GM20431 (cell line): ENCODE measurements at regions not wholly inside any gene's neighbourhood (a gene's known extent, or its start where the extent isn't known, plus 50 kb on each side); places are given as distances from the start of the nearest gene placed in this dataset.

Source experiments
- in situ Hi-C: fragments of 300-500 bp; cut with MseI, MboI; formaldehyde crosslinking; loops from one replicate; pipeline ENCODE4 v1.15.0; 2020; ENCODE audit warnings: low sequenced_read_pairs; ENCODE audit not compliant: unreplicated experiment

DNA sequence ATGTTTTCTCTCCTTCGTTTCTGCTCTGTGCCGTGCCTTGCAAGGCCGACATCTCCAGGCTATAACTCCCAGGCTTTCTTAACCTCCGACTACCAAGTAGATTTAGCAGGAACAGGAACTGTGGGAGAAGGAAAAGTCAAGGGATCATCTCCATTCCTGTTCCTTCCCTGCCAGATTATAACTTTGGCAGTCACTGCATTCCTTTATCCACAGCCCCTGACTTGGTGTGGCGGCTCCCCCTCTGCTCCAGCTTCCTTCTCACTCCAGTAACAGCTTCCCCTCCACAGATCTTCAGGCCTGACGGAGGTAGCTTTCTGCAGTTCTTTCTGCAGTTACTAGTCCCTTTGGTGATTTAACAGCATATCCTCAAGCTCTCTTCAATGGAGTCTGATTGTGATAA, 234.6 kb upstream of the MON1B start:
- in situ Hi-C loops: no loop called here

DNA sequence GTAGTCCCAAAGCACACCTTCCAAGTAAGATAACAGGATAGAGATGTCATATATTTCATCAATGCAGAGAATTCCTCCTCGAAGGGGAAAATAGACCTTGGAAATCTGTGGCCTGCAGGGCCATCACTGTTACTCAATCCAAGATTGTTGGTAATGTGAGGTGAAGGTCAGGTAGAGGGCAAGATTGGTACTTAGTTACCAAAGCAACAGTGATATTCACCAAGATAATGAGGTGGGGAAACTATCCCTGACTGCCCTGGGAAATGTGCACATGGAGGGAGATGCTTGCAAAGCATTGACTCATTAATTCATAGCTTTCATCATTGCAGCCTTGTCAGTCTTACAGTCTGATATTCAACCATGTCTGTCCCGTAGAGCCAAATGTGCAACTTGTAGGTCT, 234.1 kb upstream of the MON1B start:
- in situ Hi-C loops: no loop called here

DNA sequence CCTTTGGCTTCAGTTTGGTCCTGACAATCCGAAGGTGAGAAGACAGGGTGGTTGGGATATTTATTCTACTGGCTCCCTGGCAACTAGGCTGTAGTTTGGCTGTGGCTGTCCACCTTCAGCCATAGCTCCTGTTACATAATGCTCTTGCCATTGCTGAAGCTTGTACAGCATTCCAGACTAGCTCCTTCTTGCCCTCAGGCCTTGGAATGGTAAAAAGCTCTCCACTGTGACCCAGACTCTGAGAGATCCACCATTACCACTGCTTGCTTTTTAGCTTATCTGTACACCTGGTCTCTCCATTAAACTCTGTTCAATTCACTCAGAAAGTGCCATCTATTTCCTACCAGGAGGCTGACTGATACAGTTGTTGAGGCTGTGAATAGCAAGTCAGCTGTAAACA, 231.8 kb upstream of the MON1B start:
- in situ Hi-C loops: no loop called here

DNA sequence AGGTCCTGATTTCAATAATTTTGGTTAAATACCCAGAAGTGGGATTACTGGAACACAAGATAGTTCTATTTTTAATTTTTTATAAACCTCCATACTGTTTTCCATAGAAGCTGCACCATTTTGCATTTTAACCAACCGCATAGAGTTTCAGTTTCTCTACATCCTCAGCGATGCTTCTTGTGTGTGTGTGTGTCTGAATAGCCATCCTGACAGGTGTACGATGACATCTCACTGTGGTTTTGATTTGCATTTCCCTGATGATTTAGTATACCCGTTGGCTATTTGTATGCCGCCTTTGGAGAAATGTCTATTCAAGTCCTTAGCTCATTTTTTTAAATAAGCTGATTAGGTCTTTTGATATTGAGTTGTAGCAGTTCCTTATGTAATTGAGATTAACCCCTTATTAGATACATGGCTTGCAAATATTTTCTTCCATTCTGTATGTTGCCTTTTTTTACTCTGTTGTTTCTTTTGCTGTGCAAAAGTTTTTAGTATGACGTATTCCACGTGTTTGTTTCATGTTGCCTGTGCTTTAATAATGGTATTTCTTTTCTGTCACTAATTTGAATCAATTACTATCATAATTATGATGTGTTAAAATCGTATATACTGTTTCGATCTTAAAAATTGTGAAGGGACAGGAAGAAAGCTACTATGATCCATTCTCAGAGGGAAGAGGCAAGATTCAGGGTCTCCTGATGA, 227.2 kb upstream of the MON1B start:
- in situ Hi-C loops: no loop called here

DNA sequence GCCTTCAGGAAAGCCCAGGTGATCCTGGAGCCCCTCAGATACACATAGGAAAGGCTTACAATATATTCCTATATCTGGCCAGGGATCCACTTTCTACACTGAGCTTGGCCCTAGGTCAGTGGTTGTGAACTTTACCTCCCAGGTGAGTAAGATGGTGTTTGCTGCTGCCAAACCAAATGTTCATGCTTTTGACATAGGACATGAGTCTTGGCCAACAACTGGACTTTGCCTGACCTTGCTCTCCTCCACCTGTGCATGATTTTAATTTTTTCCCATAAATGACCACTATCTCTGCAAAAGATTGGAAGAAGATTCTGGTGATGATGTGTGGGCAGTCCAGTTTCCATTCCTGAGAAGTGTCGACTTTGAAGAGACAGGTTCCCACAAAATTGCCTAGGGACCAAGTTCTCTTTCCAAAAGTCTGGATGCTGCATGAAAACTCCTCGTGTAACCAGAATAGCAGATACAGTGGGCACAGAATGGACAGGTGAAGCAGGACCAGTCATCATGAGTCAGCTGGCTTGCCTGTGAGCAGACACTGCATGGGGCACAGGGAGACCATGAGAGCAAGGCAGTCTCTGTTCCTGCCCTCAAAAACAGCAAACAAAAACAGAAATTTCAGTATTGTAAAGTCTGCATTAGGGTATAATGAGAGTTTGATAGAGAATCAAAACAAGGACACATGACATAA, 226.4 kb upstream of the MON1B start:
- in situ Hi-C loops: no loop called here

DNA sequence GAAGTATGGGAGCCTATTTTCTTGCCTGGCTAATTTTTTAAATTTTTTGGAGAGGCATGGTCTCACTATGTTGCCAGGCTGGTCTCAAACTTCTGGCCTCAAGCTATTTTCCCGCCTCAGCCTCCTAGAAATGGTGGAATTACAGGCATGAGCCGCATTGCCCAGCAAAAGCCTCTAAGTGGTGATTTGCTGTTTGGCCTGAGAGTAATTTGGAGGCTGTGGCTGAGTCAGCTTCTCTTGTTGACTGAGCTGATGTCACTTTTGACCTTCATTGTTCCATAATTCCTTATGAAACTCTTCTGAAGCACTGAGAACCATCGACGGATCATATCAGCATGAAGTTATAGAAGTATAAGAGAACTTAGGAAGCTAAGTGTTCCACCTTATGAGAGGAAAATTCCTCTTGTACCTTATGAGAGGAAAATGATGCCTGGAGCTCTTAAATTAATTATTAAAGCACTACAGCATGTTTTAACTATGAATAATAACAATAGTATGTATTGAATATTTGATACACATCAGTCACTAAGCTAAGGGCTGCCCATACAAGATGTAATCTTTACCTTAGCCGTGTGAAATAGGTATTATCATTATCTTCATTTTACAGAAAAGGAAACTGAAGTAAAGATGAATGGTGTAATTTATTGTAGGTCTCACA, 220.8 kb upstream of the MON1B start:
- in situ Hi-C loops: no loop called here

DNA sequence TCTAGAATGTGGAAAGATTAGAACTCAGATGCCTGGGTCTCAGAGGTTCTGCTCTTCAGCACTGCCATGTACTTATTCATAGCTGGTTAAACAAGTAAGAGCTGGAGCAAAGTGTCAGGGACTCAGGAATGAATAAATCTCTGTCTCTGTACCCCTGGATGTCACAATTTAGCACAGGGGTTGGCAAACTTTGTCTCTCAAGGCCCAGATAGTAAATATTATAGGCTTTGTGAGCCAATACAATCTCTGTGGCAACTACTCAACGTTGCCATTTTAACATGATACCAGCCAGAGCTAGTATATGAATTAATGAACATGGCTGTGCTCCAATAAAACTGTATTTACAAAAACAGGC, 220.3 kb upstream of the MON1B start:
- in situ Hi-C loops: no loop called here

DNA sequence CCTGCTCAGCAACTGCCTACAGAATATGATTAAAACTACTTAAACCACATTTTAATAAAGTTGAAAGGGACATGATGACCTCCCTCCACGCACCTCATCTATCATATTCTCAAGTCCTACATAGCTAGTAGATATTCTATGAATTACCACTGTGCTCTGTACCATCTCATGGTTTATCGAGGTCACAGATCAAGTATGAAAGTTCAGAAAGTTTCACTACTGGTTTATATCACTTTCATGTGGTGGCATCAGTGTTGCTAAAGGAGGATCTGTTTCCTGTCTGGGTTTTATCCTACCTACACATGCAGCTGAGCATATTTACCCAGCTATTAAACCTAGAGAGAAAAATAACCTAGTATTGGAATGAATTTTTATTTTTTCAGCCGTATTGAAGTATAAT, 214.9 kb upstream of the MON1B start:
- in situ Hi-C loops: no loop called here

DNA sequence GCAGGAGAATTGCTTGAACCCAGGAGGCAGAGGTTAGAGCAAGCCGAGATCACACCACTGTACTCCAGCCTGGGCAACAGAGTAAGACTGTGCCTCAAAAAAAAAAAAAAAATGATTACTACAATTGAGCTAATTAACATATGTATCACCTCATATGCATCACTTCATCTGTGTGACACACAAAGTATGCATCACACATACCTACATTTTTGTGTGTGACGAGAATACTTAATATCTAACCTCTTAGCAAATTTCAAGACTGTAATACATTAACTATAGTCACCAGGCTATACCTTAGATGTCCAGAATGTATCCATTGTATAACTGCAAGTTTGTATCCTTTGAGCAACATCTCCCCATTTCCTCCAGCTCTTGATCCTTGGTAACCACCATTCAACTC, 214.2 kb upstream of the MON1B start:
- in situ Hi-C loops: no loop called here

DNA sequence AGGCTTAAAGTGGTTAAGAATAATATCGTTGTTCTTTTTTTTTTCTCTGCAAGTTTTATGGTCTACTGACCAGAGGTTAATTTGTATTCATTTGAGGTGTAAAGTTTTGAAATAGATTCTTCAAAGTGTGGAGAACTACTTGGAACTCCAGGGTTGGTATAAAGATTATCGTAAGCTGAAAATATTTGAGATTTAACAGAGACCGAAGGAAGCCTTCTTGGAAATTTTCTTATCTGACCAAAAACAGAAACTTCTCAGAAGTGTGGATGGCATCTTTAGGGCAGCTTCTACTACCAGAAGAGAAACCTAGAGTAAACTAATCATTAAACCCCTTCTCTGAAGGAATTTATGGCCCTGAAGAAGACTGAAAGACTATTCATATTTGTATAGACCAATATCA, 206.8 kb upstream of the MON1B start:
- in situ Hi-C loops: no loop called here

DNA sequence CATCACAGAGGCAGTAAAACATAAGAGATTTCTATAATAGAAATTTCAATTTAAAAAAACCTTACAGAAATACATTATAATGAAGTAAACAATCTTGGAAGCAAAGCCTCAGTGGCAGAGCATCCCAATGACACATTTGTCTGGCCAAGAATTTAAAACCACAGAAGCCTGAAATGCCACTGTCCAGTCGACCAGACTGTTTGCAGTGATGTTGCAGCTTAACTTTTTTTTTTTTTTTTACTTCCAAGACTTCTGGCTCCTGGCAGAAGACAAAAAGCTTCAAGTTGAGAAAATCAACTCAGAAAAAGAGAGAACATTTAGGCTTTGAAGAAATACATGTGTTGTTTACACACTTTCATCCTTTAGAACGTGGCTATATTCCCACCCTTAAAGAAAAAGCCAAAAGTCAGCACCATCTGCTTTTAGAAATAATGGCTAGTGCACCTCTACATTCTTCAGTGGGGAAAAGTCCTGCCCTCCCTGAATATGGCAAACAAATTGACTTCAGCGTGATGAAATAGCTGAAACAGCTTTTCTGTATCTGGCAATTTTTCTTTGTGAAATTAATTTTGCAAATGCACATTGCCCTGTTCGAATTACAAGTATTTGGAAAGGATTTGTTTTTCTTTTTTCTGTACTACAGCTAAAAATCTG, 205.5 kb upstream of the MON1B start:
- in situ Hi-C loops: no loop called here

DNA sequence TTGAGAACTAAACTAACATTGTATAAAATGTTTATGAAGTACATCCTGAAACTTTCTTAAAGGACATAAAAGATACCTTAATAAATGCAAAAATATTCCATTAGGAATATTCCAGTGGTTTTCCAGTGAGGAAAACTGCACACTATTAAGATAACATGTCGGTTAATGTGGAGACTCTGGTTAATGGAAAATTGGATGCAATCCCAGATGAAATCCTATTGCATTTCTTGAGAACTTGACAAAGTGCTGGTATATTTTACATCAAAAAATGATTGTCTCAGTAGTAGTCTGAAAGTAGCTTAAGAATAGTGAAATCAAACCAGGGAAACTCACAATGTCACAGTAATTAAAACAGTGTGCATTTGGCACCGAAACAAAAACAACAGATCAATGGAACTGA, 202.5 kb upstream of the MON1B start:
- in situ Hi-C loops: no loop called here

DNA sequence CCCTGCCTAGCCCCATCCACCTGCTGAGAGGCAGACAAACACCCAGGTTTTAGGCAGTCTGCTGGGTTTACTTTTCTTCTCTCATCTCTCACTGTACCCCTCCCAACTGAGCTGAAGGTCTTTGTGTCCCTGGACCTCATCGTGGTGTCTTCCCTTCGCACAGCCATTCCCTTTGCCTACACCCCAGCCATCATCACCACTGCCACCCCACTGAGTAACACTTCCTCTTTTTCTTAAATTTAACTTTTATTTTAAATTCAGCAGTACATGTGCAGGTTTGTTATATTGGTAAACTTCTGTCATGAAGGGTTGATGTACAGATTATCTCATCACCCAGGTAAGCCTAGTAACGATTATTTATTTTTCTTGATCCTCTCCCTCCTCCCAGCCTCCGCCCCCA, 188.3 kb upstream of the MON1B start:
- in situ Hi-C loops: no loop called here

DNA sequence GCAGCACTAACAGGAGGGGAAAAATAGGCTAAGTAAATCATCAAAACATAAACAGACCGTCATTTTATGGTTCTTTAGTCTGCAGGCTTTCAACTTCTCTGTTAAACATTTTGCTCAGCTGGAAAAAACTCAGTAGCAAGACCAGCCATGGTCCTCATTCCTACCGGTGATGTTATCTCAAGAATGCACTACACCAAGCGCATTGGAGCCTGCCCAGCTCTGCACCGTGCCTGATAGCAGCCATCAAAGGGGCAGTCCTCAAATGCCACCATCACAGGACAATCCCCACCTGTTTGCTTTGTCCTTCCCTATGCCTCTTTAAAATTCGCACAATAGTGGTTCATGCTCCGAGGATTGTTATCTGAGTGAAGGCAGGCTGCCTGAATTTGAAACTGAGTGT, 181.5 kb upstream of the MON1B start:
- in situ Hi-C loops: no loop called here

DNA sequence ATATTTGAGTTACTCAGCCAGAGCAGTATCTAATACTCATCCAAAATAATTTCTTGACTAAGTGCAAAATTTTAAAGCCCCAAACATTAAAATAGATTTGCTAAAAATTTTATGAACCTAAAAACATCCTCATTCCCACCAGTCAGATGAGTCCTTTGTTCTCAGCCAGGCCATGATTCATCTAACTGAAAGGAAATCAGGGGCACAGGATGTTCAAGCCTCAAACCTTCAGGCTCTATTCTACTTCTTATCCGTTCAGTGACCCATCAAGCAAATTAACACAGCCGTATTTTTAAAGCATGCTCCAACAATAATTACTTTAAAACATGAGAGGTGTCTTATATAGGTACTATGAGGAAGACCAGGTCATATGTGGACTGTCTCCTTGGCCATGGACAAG, 176.5 kb upstream of the MON1B start:
- in situ Hi-C loops: no loop called here

DNA sequence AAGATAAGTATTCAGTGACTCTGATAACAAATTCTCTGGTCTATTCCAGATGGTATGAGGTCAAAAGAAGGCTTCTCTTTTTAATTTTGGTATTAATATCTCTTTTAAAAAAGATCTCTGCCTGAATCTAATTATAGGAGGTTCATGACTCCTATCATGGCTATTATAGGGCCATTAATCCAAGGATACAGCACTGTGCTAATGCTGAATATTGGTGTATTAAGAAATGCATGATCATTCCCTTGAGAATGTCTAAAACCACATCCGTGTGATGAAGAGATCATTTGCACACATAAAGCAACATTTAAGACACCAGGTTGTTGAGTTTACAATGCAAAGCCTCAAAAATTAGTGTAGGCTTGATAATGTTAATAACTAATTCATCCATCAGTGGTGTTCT, 160.4 kb upstream of the MON1B start:
- in situ Hi-C loops: no loop called here

DNA sequence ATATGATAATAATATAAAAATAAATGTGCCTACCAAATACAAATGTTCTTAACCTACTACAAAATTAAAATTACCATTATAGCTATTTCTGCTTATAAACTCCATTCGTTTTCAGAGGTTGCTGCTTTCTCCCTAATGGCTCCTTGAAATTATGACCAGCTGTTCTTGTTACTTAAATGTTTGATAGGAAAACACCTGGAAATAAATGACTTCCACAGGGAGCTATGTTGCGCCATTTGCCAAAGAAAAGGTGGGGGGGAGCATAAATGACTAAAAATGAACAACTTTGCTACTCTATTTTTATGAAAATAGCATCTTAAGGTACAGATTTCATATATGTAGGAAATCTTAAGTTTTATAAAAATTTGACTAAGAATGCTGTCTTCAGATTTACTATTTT, 157.5 kb upstream of the MON1B start:
- in situ Hi-C loops: no loop called here

DNA sequence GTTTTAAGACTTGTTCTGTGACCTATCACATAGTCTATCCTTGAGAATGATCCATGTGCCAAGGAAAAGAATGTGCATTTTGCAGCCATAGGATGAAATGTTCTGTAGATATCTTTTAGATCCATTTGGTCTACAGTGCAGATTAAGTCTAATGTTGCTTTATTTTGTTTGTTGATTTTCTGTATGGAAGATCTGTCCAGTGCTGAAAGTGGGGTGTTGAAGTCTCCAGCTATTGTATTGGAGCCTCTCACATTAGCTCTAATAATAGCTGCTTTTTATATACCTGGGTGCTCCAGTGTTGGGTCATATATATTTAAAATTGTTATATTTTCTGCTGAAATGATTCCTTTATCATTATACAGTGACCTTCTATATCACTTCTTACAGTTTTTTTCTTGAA, 155.6 kb upstream of the MON1B start:
- in situ Hi-C loops: no loop called here

DNA sequence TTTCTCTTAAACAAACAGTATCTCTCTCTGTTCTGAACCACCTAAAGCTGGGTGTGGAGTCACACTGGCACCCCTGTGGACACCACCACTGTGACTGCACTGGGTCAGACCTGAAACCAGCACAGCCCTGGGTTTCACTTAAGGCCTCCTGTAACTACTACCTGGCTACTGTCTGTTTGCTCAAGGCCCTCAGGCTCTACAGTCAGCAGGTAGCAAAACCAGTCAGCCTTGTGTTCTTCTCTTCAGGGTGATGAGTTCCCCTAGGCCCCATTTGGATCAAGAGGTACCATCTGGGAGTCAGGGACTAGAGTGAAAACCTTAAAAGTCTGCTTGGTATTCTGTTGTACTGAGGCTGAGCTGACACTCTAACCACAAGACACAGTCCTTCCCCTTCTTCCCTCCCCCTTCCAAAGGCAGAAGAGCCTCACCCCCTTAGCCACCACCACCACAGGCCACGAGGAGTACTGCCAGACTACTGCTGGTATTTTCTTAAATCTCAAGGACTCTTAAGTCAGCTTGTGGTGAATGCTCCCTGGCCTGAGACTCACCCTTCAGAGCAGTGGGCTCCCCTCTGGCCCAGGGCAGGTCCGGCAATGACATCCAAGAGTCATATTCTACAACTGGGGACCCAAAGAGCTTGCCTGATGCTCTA, 153.2 kb upstream of the MON1B start:
- in situ Hi-C loops: no loop called here

DNA sequence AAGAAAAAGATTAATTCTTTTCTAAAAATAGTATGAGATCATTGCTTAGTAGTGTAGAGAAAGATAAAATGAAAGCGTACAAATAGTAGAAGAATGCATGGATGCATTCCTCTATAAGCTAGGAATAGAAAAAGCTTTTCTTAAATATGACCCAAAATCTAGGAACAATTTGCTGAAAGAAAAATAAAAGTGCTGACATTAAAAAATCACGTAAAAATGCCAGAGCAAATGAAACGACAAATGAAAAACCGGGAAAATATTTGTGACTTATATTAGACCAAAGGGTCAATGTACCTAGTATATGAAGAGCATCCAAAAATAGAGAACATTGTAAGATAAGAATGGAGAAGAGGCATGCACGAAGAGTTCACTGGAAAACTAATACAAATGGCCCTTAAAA, 149.5 kb upstream of the MON1B start:
- in situ Hi-C loops: no loop called here

DNA sequence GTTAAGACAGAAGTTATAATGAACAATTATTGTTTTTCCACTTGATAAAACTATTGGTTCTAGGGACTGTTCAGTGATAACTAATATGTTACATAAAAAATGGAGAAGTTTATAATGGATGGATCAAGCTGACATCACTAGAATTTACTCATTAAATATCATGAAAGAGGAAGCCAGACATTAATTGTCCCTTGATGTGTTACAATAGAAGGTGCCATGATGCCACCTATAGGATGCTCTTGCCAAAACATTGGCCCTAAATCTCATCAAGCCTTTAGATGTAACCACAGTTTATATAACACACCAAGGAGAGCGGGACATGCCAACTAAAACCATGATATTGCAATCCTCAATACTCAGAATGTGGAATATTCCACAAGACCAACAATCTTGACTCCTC, 147.9 kb upstream of the MON1B start:
- in situ Hi-C loops: no loop called here
